Central memory CD4-positive, alpha-beta T cell (primary cell): ENCODE measurements at regions not wholly inside any gene's neighbourhood (a gene's known extent, or its start where the extent isn't known, plus 50 kb on each side); places are given as distances from the start of the nearest gene placed in this dataset.
"Not testable (repeated sequence)": the region's sequence is repeated elsewhere in the genome, so short reads cannot be mapped to it uniquely, and the experiment has no call there.

Experiments
- DNase-seq: peaks from one replicate; pipeline ENCODE4 v3.0.0; 2022

- DNase-seq, result no peak
Observed at GRCh38 chr1:194624833-194625232, 1438.4 kb upstream of the B3GALT2 start.

- DNase-seq, result no peak
Observed at GRCh38 chr1:194618101-194618500, 1431.7 kb upstream of the B3GALT2 start.

- DNase-seq, result not testable (repeated sequence)
Observed at GRCh38 chr1:194617272-194617671, 1430.9 kb upstream of the B3GALT2 start.

GRCh38 chr1:194616835-194617234, 1430.4 kb upstream of the B3GALT2 start:
- DNase-seq, result no peak

GRCh38 chr1:194602184-194602583, 1415.8 kb upstream of the B3GALT2 start:
- DNase-seq, result no peak

GRCh38 chr1:194600716-194601115, 1414.3 kb upstream of the B3GALT2 start:
- no peak for DNase-seq

GRCh38 chr1:194598098-194598497, 1411.7 kb upstream of the B3GALT2 start:
- DNase-seq, result no peak

- no peak for DNase-seq
Observed at GRCh38 chr1:194586302-194586701, 1399.9 kb upstream of the B3GALT2 start.

- no peak for DNase-seq
Observed at GRCh38 chr1:194584052-194584451, 1397.6 kb upstream of the B3GALT2 start.

- DNase-seq, result no peak
Observed at GRCh38 chr1:194570476-194570875, 1384.1 kb upstream of the B3GALT2 start.

- no peak for DNase-seq
Observed at GRCh38 chr1:194568610-194569009, 1382.2 kb upstream of the B3GALT2 start.

- DNase-seq, result no peak
Observed at GRCh38 chr1:194548071-194548470, 1361.7 kb upstream of the B3GALT2 start.

- DNase-seq, result no peak
Observed at GRCh38 chr1:194544012-194544411, 1357.6 kb upstream of the B3GALT2 start.

- DNase-seq, result no peak
Observed at GRCh38 chr1:194538453-194538852, 1352.0 kb upstream of the B3GALT2 start.

GRCh38 chr1:194537521-194537920, 1351.1 kb upstream of the B3GALT2 start:
- DNase-seq, result no peak

- no peak for DNase-seq
Observed at GRCh38 chr1:194535369-194535768, 1349.0 kb upstream of the B3GALT2 start.

GRCh38 chr1:194534784-194535183, 1348.4 kb upstream of the B3GALT2 start:
- no peak for DNase-seq

GRCh38 chr1:194533641-194534040, 1347.2 kb upstream of the B3GALT2 start:
- DNase-seq, result no peak

- DNase-seq, result no peak
Observed at GRCh38 chr1:194517567-194517966, 1331.2 kb upstream of the B3GALT2 start.

GRCh38 chr1:194515916-194516315, 1329.5 kb upstream of the B3GALT2 start:
- DNase-seq, result no peak

GRCh38 chr1:194512957-194513356, 1326.5 kb upstream of the B3GALT2 start:
- no peak for DNase-seq

GRCh38 chr1:194512345-194512744, 1325.9 kb upstream of the B3GALT2 start:
- DNase-seq, result no peak

GRCh38 chr1:194503209-194503608, 1316.8 kb upstream of the B3GALT2 start:
- no peak for DNase-seq

- no peak for DNase-seq
Observed at GRCh38 chr1:194495434-194495833, 1309.0 kb upstream of the B3GALT2 start.

GRCh38 chr1:194487172-194487571, 1300.8 kb upstream of the B3GALT2 start:
- no peak for DNase-seq

GRCh38 chr1:194485432-194485831, 1299.0 kb upstream of the B3GALT2 start:
- DNase-seq, result no peak
